IgD-negative memory B cell (primary cell): ENCODE measurements at regions not wholly inside any gene's neighbourhood (a gene's known extent, or its start where the extent isn't known, plus 50 kb on each side); places are given as distances from the start of the nearest gene placed in this dataset.
"Not testable (repeated sequence)": the region's sequence is repeated elsewhere in the genome, so short reads cannot be mapped to it uniquely, and the experiment has no call there.

Experiments
- H3K27ac Mint-ChIP-seq, 3 donors: one replicate each; pipeline ENCODE4 v1.8.0; 2020 to 2022; ENCODE audit warnings: mild to moderate bottlenecking in 3 of 3, mixed read lengths in 3 of 3, moderate library complexity in 1 of 3
- H3K27me3 Mint-ChIP-seq: one replicate; pipeline ENCODE4 v1.8.0; 2021; ENCODE audit warnings: mixed read lengths
- H3K36me3 Mint-ChIP-seq: one replicate; pipeline ENCODE4 v1.8.0; 2020; ENCODE audit warnings: mild to moderate bottlenecking, mixed read lengths
- H3K4me1 Mint-ChIP-seq, 3 donors: one replicate each; pipeline ENCODE4 v1.8.0; 2020 to 2022; ENCODE audit warnings: mixed read lengths in 3 of 3, mild to moderate bottlenecking in 1 of 3
- H3K4me3 Mint-ChIP-seq, 4 donors: one replicate each; pipeline ENCODE4 v1.8.0; 2020 to 2022; ENCODE audit warnings: mild to moderate bottlenecking in 4 of 4, mixed read lengths in 4 of 4, moderate library complexity in 3 of 4
- H3K9me3 Mint-ChIP-seq, 3 donors: one replicate each; pipeline ENCODE4 v1.8.0; 2020 to 2021; ENCODE audit warnings: mixed read lengths in 3 of 3, mild to moderate bottlenecking in 1 of 3

DNA sequence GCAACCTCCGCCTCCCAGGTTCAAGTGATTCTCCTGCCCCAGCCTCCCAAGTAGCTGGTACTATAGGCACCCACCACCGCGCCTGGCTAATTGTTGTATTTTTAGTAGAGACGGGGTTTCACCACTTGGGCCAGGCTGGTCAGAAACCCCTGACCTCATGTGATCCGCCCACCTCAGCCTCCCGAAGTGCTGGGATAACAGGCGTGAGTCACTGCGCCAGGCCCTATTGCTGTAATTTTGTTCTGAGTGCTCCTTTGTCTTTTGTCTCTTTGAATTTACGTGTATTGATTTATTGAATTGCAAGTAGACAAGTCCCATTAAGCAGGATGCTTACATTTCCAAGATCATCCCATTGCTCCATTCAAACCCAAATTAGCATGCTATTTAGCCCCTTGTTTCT lies 186.7 kb downstream of the MSX2 start:
- H3K4me3 Mint-ChIP-seq, result no peak overlapping the region
- H3K9me3 Mint-ChIP-seq, result peaks cover 0 to 12% (median 5%) of the 10 kb centered on the region in 3 donors
- H3K36me3 Mint-ChIP-seq, result no peaks in the 10 kb centered on the region
- no peak overlapping the region for H3K27ac Mint-ChIP-seq
- H3K4me1 Mint-ChIP-seq, result no peaks in the 10 kb centered on the region
- H3K27me3 Mint-ChIP-seq, result peaks cover 1% of the 10 kb centered on the region

DNA sequence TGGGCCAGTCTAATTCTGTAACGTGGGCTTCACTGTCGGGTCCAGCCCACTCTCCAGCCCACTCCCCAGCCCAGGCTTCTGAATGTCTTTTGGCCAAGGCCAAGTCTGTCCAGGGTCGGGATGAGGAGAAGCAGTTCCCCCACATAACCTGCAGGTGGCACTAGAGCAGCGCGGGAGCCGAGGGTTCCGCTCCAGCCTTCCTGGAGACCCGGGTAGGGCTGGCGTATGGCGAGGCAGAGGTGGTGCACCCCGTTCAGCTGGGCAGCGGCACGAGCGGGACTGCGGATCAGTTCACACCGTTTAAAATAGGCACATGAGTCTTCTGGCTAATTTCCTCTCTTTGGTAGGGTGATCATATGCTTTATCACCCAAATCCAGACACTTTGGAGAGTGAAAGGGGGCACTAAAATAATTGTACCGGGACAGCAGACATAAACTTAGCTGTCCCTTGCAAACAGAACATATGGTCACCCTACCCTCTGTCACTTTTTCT lies 185.9 kb downstream of the MSX2 start:
- Mint-ChIP-seq H3K9me3 (peaks cover 3 to 16% (median 5%) of the 10 kb centered on the region in 3 donors), H3K27me3 (peaks cover 1% of the 10 kb centered on the region), H3K4me3 (no peak overlapping the region), H3K27ac (peak overlapping the region in 1 of 3 donors; percentile 62), H3K4me1 (no peaks in the 10 kb centered on the region), H3K36me3 (no peaks in the 10 kb centered on the region)

DNA sequence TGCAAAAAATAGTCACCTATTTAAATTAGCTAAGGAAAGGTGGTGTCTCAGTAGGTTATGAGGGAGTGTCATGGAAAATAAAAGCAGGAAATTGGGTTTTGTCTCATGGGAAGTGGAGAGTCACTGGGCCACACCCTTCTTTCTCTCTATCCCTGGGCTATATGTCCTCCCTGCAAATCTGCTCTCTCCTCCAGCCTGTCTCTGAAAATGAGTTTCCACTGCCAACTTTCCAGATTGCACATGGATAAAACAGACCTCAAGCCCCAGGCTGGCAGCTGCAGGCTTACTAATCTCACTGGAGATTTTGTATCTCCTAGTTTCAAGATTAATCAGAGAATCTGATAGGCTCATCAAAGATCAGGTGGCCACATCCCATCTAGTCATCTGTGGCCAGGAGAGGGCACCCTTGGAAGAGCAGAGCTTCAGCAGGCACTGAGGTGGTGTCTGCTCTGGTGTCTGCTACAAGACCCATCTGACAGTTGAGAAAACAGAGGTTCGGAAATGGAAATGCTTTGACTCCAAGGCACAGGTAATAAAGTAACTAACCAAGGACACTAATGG lies 178.9 kb downstream of the MSX2 start:
- Mint-ChIP-seq H3K9me3 (peaks cover 0 to 11% (median 5%) of the 10 kb centered on the region in 3 donors), H3K27ac (no peak overlapping the region), H3K4me1 (no peaks in the 10 kb centered on the region), H3K4me3 (no peak overlapping the region), H3K27me3 (no peaks in the 10 kb centered on the region), H3K36me3 (no peaks in the 10 kb centered on the region)

DNA sequence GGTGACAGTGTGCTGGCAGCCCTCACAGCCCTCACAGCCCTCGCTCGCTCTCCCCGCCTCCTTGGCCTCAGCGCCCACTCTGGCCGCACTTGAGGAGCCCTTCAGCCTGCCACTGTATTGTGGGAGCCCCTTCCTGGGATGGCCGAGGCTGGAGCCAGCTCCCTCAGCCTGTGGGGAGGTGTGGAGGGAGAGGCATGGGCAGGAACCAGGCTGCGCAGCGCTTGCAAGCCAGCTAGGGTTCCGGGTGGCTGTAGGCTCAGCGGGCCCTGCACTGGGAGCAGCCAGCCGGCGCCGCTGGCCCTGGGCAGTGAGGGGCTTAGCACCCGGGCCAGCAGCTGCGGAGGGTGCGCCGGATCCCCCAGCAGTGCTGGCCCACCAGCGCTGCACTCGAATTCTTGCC lies 177.0 kb downstream of the MSX2 start:
- H3K9me3 Mint-ChIP-seq, result peaks cover 0 to 6% (median 5%) of the 10 kb centered on the region in 3 donors
- H3K36me3 Mint-ChIP-seq, result no peaks in the 10 kb centered on the region
- no peak overlapping the region for H3K27ac Mint-ChIP-seq
- H3K27me3 Mint-ChIP-seq, result no peaks in the 10 kb centered on the region
- no peaks in the 10 kb centered on the region for H3K4me1 Mint-ChIP-seq
- no peak overlapping the region for H3K4me3 Mint-ChIP-seq

DNA sequence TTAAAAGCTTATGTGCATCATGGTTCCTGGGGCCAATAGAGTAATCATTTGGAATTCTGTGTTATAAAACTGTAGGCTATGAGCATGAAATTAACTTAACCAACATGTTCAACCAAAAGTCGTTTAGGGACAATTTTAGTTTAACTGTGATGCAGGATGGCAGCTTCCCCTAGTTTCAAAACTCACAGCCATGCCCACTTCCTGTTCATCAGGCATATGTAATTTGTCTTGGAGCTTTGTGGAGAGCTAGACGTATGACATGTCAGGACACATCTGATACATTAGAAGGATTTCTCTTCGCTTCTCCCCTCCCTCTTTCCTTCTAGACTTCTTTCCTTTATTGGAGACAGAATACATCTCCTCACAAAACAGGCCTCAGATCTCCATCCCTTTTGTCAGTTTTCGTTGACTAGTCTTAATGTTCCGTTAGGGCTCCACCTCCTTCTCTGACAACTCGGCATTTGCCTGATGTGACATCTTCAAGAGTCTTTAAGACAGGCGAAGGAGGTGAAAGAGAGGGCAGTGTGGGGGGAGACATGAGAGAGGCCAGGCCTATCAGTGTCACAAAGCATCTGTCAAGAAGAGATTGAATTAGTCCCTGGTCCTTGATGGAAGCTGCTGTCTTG lies 176.0 kb downstream of the MSX2 start:
- Mint-ChIP-seq H3K27me3 (no peaks in the 10 kb centered on the region), H3K4me1 (no peaks in the 10 kb centered on the region), H3K36me3 (no peaks in the 10 kb centered on the region), H3K27ac (no peak overlapping the region), H3K4me3 (no peak overlapping the region), H3K9me3 (no peaks in the 10 kb centered on the region)

DNA sequence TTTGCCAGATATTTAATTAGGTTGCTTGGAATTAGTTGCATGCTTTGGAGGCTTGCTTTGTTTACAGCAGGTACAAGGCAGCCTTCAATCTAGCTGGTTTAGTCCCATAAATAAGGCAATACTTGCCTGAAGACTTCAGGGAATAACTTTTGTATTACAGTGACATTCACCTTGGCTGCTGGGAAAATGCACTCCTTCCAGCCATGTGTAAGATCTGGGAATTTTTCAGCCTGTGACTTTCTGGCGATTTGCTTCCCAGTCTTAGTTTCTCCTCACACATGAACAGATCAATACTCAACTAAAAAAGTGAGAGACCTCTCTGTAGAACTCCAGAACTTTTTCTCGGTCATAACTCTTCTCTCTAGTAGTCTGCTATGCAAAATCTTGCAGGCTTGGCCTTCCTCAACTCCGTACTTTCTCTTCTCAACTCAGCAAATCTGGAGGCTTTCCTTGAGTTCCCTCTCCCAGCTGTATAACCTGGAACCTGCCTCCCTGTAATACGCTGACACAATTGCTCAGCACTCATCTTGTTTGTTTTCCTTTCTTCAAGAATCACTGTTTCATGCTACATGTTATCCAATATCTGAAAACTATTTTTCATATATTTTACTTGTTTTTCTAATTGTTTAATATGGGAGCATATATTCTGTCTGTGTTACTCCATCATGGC lies 173.0 kb downstream of the MSX2 start:
- H3K4me3 Mint-ChIP-seq, result no peak overlapping the region
- no peaks in the 10 kb centered on the region for H3K4me1 Mint-ChIP-seq
- no peaks in the 10 kb centered on the region for H3K9me3 Mint-ChIP-seq
- H3K27ac Mint-ChIP-seq, result no peak overlapping the region
- no peaks in the 10 kb centered on the region for H3K27me3 Mint-ChIP-seq
- H3K36me3 Mint-ChIP-seq, result no peaks in the 10 kb centered on the region

DNA sequence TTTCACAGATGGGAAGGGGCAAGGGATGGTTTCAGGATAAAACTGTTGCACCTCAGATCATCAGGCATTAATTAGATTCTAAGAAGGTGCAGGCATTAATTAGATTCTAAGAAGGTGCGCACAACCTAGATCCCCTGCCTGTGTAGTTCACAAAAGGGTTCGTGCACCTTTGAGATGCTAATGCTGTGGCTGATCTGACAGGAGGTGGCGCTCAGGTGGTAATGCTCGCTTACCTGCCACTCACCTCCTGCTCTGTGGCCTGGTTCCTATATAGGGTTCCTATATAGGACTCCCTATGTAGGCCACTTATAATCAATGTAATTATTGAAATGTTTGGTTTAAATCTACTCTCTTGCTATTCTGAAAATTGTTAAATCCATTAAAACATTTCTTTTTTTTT lies 171.0 kb downstream of the MSX2 start:
- H3K4me1 Mint-ChIP-seq, result no peaks in the 10 kb centered on the region
- H3K27ac Mint-ChIP-seq, result no peak overlapping the region
- no peaks in the 10 kb centered on the region for H3K36me3 Mint-ChIP-seq
- H3K27me3 Mint-ChIP-seq, result no peaks in the 10 kb centered on the region
- H3K4me3 Mint-ChIP-seq, result no peak overlapping the region
- no peaks in the 10 kb centered on the region for H3K9me3 Mint-ChIP-seq

DNA sequence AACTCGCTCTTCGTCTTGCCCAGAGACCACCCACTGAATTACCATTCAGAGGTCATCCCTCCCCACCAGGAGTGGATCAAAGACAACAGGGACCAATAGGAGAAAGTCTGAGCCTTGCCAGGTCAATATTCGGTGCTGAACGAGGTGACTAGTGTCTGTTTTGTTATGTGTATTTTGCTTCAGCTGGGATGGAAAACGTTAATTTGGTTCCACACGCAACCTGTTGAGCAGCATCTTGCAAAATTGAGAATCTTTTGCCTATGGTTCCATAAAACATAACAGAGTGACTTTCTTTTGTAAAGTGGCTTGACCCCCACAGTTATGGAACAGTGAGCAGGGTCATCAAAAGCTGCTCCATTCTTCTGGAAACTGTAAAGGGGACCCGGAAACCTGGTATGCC lies 168.4 kb downstream of the MSX2 start:
- H3K27me3 Mint-ChIP-seq, result no peaks in the 10 kb centered on the region
- no peak overlapping the region for H3K4me3 Mint-ChIP-seq
- no peak overlapping the region for H3K27ac Mint-ChIP-seq
- H3K4me1 Mint-ChIP-seq, result no peaks in the 10 kb centered on the region
- H3K9me3 Mint-ChIP-seq, result peaks cover 0 to 2% (median 0%) of the 10 kb centered on the region in 3 donors
- H3K36me3 Mint-ChIP-seq, result no peaks in the 10 kb centered on the region

DNA sequence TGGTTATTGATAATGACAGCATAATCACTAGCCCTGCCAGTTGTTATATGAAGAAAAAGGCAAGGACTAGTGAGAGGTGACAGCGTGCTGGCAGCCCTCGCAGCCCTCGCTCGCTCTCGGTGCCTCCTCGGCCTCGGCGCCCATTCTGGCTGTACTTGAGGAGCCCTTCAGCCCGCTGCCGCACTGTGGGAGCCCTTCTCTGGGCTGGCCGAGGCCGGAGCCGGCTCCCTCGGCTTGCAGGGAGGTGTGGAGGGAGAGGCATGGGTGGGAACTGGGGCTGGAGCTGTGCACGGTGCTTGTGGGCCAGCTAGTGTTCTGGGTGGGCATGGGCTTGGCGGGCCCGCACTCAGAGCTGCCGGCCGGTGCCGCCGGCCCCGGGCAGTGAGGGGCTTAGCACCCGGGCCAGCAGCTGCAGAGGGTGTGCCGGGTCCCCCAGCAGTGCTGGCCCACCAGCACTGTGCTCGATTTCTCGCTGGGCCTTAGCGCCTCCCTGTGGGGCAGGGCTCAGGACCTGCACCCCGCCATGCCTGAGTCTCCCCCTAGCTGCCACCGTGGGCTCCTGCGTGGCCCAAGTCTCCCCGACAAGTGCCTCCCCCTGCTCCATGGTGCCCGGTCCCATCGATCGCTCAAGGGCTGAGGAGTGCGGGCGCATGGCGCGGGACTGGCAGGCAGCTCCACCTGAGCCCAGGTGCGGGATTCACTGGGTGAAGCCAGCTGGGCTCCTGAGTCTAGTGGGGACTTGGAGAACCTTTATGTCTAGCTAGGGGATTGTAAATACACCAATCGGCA lies 156.2 kb downstream of the MSX2 start:
- not testable (repeated sequence) for H3K4me1 Mint-ChIP-seq, H3K27ac Mint-ChIP-seq, H3K36me3 Mint-ChIP-seq, H3K27me3 Mint-ChIP-seq, H3K4me3 Mint-ChIP-seq
- peaks cover 1 to 17% (median 6%) of the 10 kb centered on the region in 3 donors for H3K9me3 Mint-ChIP-seq

DNA sequence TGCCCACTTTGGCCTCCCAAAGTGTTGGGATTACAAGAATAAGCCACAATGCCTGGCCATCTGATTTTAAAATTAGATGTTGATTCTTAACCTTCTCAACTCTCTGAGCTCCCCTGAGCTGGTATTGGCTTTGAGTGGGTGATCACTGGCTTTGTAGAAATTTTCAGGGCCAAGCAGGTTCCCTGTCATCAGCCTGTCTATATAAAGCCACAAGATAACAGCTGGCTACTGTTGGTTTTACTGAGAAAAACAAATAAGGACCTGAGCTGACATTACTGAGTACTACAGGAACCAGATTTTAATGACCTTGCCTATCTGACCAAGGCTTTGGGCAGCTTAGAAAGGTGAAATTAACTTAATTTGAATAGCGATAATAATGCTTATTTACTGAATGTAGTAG lies 153.6 kb downstream of the MSX2 start:
- no peaks in the 10 kb centered on the region for H3K4me1 Mint-ChIP-seq

DNA sequence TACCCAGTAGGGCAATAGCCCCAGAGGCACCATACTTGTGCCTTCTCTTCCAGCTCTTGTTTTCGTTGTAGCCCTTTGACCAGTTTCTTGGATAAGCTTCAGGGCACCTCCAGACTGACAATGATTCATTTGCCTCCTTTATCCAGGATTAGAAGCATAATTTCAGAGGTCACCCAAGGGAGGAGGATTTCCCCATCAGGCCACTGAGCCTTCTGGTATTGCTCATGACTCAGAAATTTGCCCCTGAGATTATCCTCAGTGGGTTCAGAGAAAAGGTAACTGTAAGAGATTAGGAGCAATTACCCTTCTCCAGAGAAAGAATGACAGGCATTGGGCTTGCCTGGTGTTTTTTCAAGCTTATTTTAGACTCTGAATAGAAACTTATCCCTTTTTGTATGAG lies 147.9 kb downstream of the MSX2 start:
- H3K27ac Mint-ChIP-seq, result no peak overlapping the region
- no peaks in the 10 kb centered on the region for H3K4me1 Mint-ChIP-seq
- H3K4me3 Mint-ChIP-seq, result no peak overlapping the region
- H3K9me3 Mint-ChIP-seq, result peaks cover 0 to 2% (median 0%) of the 10 kb centered on the region in 3 donors
- H3K27me3 Mint-ChIP-seq, result peaks cover 7% of the 10 kb centered on the region
- H3K36me3 Mint-ChIP-seq, result no peaks in the 10 kb centered on the region

More for the DNA sequence above, 153.6 kb downstream of the MSX2 start:
- no peaks in the 10 kb centered on the region for H3K36me3 Mint-ChIP-seq
- H3K9me3 Mint-ChIP-seq, result peaks cover 0 to 13% (median 5%) of the 10 kb centered on the region in 3 donors
- H3K27me3 Mint-ChIP-seq, result peaks cover 4% of the 10 kb centered on the region
- H3K27ac Mint-ChIP-seq, result no peak overlapping the region
- no peak overlapping the region for H3K4me3 Mint-ChIP-seq

DNA sequence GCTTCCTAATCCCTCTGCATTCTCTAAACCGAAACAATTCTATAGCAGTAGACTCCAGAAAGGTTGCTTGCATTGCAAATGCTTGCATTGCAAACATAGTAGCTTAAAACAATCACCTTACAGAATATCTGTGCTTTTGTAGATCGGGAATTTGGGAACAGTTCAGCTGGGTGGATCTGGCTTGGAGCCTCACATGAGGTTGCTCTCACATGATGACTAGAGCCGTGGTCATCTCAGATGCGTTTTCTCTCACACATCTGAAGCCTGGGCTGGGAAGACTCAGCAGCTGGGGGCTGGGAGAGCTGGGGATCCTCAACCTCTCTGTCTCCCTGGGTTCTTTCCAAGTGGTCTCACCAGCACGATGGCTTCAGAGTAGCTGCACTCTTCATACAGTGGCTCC lies 127.8 kb downstream of the MSX2 start:
- Mint-ChIP-seq H3K9me3 (peaks cover 0 to 9% (median 4%) of the 10 kb centered on the region in 3 donors), H3K27me3 (no peaks in the 10 kb centered on the region), H3K4me3 (no peak overlapping the region), H3K36me3 (no peaks in the 10 kb centered on the region), H3K27ac (no peak overlapping the region), H3K4me1 (no peaks in the 10 kb centered on the region)

DNA sequence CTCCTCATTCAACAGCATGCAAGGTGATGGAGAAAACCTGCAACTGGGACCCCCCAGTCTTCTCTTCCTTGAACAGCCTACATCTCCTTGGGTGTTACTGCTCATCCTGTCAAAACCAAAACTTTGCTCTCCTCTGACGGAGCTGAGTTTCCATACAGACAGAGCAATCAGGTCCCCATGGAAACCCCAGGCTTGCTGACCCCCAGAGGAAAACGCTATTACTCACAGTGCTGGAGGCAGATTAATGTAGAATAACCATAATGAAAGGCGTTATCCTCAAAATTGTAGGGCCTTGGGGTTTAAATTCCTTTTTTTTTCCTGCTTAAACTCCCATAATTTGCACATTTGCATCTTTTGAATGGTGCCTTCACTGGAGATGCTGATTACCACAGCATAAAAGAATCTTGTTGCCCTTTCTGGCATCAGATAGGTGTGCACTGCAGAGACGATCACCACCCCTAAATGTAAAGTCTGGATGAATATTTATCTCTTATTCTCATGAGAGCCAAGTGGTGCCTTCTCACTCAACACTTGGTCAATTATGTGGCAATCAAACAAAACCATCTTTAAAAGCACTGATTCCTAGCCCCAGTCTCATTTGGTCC lies 126.3 kb downstream of the MSX2 start:
- H3K4me3 Mint-ChIP-seq, result no peak overlapping the region
- H3K27ac Mint-ChIP-seq, result no peak overlapping the region
- H3K27me3 Mint-ChIP-seq, result no peaks in the 10 kb centered on the region
- H3K36me3 Mint-ChIP-seq, result no peaks in the 10 kb centered on the region
- H3K9me3 Mint-ChIP-seq, result peaks cover 0 to 4% (median 4%) of the 10 kb centered on the region in 3 donors
- H3K4me1 Mint-ChIP-seq, result no peaks in the 10 kb centered on the region

DNA sequence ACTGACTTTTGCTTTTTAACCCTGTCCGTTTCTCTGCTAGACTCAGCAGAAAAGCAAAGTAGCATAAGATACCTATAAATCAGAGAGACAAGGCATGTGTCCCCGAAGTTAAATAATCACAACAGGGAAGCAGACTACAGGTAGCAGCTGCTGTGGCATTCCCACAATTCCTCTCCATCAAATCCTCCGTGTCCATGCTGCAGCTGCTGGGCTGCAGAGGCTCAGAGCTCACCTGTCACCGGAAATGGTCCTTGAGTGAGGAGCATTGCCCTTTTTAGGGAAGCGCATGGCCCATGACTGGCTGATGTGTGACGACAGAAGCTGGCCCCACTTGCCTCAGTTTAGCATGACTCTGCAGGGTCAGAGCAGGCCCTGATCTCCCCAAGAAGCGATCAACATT lies 125.0 kb downstream of the MSX2 start:
- Mint-ChIP-seq H3K27ac (no peak overlapping the region), H3K9me3 (peaks cover 4 to 7% (median 4%) of the 10 kb centered on the region in 3 donors), H3K4me1 (no peaks in the 10 kb centered on the region), H3K4me3 (no peak overlapping the region), H3K36me3 (no peaks in the 10 kb centered on the region), H3K27me3 (no peaks in the 10 kb centered on the region)

DNA sequence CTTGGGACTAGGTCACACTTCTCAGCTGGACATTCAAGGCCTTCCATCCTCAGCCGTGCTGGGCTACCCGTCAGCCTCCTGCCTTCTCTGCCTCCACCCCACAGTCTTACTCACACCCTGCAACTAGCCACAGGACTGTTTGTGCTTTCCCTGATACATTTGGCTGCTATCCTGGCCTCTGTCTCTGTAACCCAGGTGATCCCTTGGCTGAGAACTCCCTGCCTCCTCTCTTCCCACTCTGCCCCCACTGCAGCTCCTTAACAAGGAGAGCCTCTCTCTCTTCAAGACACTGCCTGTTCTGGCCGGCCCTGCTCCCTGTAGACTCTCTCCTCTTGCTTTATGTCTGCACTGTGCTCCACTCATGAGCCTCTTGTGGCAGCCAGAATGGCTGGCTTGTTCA lies 120.6 kb downstream of the MSX2 start:
- Mint-ChIP-seq H3K27me3 (peaks cover 1% of the 10 kb centered on the region), H3K27ac (no peak overlapping the region), H3K4me1 (no peaks in the 10 kb centered on the region), H3K4me3 (no peak overlapping the region), H3K9me3 (peaks cover 4 to 10% (median 4%) of the 10 kb centered on the region in 3 donors), H3K36me3 (no peaks in the 10 kb centered on the region)
